ENCODE measurements at regions not wholly inside any gene's neighbourhood (a gene's known extent, or its start where the extent isn't known, plus 50 kb on each side); places are given as distances from the start of the nearest gene placed in this dataset.
"Not testable (repeated sequence)": the region's sequence is repeated elsewhere in the genome, so short reads cannot be mapped to it uniquely, and the experiment has no call there.

- TF ChIP-seq, protein P1, sequence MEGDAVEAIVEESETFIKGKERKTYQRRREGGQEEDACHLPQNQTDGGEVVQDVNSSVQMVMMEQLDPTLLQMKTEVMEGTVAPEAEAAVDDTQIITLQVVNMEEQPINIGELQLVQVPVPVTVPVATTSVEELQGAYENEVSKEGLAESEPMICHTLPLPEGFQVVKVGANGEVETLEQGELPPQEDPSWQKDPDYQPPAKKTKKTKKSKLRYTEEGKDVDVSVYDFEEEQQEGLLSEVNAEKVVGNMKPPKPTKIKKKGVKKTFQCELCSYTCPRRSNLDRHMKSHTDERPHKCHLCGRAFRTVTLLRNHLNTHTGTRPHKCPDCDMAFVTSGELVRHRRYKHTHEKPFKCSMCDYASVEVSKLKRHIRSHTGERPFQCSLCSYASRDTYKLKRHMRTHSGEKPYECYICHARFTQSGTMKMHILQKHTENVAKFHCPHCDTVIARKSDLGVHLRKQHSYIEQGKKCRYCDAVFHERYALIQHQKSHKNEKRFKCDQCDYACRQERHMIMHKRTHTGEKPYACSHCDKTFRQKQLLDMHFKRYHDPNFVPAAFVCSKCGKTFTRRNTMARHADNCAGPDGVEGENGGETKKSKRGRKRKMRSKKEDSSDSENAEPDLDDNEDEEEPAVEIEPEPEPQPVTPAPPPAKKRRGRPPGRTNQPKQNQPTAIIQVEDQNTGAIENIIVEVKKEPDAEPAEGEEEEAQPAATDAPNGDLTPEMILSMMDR (IDR thresholded peaks at IDR 0.05; ENCODE audit: poor library complexity, severe bottlenecking), result no peak
- DNase-seq (ENCODE audit: low spot score), result no peak
- Histone ChIP-seq H3K9me3 (ENCODE audit: severe bottlenecking) (no peaks in the 10 kb centered on the region), H3K4me1 (ENCODE audit: insufficient read depth, poor library complexity, severe bottlenecking) (no peaks in the 10 kb centered on the region), H3K27ac (ENCODE audit: poor library complexity, severe bottlenecking) (no peak overlapping the region), H3K36me3 (ENCODE audit: low read depth) (no peaks in the 10 kb centered on the region), H3K4me3 (ENCODE audit: severe bottlenecking) (no peak overlapping the region), H3K27me3 (ENCODE audit: insufficient read depth, poor library complexity, severe bottlenecking) (no peaks in the 10 kb centered on the region)
- no peak for ATAC-seq (ENCODE audit: low read depth)
These were observed 222.1 kb upstream of the FAT3 start for GRCh38 chr11:92002568-92002967.

DNA sequence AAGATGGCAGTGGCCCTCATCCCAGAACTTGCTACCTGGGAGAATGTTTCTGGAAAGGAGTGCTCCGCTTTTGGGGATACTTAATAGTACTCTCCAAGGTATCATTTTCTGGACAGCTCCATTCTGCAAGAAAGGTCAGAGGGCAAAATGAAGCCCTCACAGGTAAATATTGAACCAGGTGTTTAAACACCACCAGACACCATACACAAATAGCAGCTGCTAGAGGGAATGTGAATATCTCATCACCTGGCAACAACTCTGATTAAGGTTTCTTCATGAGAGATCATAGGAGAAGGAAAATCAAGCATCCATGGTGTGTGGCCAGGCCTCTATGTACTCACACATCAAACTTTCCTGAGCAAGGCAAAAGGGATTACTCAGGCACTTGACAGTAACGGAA, 226.1 kb upstream of the FAT3 start:
- TF ChIP-seq, protein P1 (IDR thresholded peaks at IDR 0.05; ENCODE audit: poor library complexity, severe bottlenecking), result no peak
- Histone ChIP-seq H3K9me3 (ENCODE audit: severe bottlenecking) (no peaks in the 10 kb centered on the region), H3K4me3 (ENCODE audit: severe bottlenecking) (no peak overlapping the region), H3K27ac (ENCODE audit: poor library complexity, severe bottlenecking) (no peak overlapping the region), H3K4me1 (ENCODE audit: insufficient read depth, poor library complexity, severe bottlenecking) (no peaks in the 10 kb centered on the region), H3K27me3 (ENCODE audit: insufficient read depth, poor library complexity, severe bottlenecking) (no peaks in the 10 kb centered on the region), H3K36me3 (ENCODE audit: low read depth) (no peaks in the 10 kb centered on the region)
- DNase-seq (ENCODE audit: low spot score) (no peak), ATAC-seq (ENCODE audit: low read depth) (no peak)

GRCh38 chr11:91997226-91997625, 227.4 kb upstream of the FAT3 start:
- Histone ChIP-seq H3K27me3 (ENCODE audit: insufficient read depth, poor library complexity, severe bottlenecking) (no peaks in the 10 kb centered on the region), H3K36me3 (ENCODE audit: low read depth) (no peaks in the 10 kb centered on the region), H3K9me3 (ENCODE audit: severe bottlenecking) (no peaks in the 10 kb centered on the region), H3K4me3 (ENCODE audit: severe bottlenecking) (no peak overlapping the region), H3K4me1 (ENCODE audit: insufficient read depth, poor library complexity, severe bottlenecking) (no peaks in the 10 kb centered on the region), H3K27ac (ENCODE audit: poor library complexity, severe bottlenecking) (no peak overlapping the region)
- ATAC-seq (ENCODE audit: low read depth), result no peak
- TF ChIP-seq, protein P1 (IDR thresholded peaks at IDR 0.05; ENCODE audit: poor library complexity, severe bottlenecking), result no peak
- DNase-seq (ENCODE audit: low spot score), result no peak

DNA sequence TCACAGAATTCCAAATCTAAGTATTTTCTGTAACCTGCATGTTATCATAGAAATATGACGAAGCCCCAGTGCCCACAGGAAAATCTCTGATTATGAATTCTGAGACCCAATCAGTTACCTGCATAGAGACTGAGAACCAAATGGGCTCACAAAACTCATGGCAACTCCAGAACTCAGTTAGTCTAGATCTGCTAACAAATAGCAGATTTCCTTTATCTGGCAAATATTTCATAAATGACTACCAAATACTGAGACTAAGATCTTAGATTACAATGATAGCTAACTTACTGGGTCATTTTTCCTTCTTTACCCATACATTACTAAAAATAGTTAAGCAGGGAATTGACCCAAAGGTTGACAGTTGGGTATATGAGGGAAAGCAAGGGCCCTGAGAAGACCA, 228.1 kb upstream of the FAT3 start:
- H3K4me3 ChIP-seq (ENCODE audit: severe bottlenecking), result no peak overlapping the region
- no peaks in the 10 kb centered on the region for H3K4me1 ChIP-seq (ENCODE audit: insufficient read depth, poor library complexity, severe bottlenecking)
- H3K27me3 ChIP-seq (ENCODE audit: insufficient read depth, poor library complexity, severe bottlenecking), result no peaks in the 10 kb centered on the region
- ATAC-seq (ENCODE audit: low read depth) (no peak), DNase-seq (ENCODE audit: low spot score) (no peak)
- no peaks in the 10 kb centered on the region for H3K36me3 ChIP-seq (ENCODE audit: low read depth)
- TF ChIP-seq, protein P1 (IDR thresholded peaks at IDR 0.05; ENCODE audit: poor library complexity, severe bottlenecking), result no peak
- no peak overlapping the region for H3K27ac ChIP-seq (ENCODE audit: poor library complexity, severe bottlenecking)
- no peaks in the 10 kb centered on the region for H3K9me3 ChIP-seq (ENCODE audit: severe bottlenecking)

DNA sequence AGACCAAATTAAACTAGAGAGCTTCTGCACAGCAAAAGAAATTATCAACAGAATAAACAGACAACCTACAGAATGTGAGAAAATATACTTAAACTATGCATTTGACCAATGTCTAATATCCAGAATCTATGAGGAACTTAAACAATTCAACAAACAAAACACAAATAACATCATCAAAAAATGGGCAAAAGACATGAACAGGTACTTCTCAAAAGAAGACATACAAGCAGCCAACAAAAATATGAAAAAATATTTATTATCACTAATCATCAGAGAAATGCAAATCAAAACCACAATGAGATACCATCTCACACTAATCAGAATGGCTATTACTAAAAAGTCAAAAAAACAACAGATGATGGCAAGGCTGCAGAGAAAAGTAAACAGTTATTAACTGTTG, 236.2 kb upstream of the FAT3 start:
- not testable (repeated sequence) for H3K27me3 ChIP-seq (ENCODE audit: insufficient read depth, poor library complexity, severe bottlenecking); H3K36me3 ChIP-seq (ENCODE audit: low read depth)

More for the DNA sequence above, 236.2 kb upstream of the FAT3 start:
- H3K4me3 ChIP-seq (ENCODE audit: severe bottlenecking); H3K4me1 ChIP-seq (ENCODE audit: insufficient read depth, poor library complexity, severe bottlenecking); ATAC-seq (ENCODE audit: low read depth); H3K27ac ChIP-seq (ENCODE audit: poor library complexity, severe bottlenecking); H3K9me3 ChIP-seq (ENCODE audit: severe bottlenecking); DNase-seq (ENCODE audit: low spot score): not testable (repeated sequence)
